Uterus (tissue), 3 donors: ENCODE measurements at regions not wholly inside any gene's neighbourhood (a gene's known extent, or its start where the extent isn't known, plus 50 kb on each side); places are given as distances from the start of the nearest gene placed in this dataset.

Experiments
- DNase-seq, 2 donors: peaks; one replicate each; pipeline ENCODE4 v3.0.0-alpha.2; 2019 to 2020
- H3K27ac ChIP-seq, 2 donors: fragments of 200-600 bp; sonication (generic); 1 replicate in 1 of 2; 2 replicates in 1 of 2; pipeline ENCODE4 v1.5.1; 2016 to 2018
- H3K27me3 ChIP-seq, 2 donors: fragments of 200-600 bp; sonication (generic); one replicate each; pipeline ENCODE4 v1.5.1; 2018 to 2019; ENCODE audit warnings: control low read depth in 1 of 2
- H3K36me3 ChIP-seq, 2 donors: fragments of 200-600 bp; sonication (generic); one replicate each; pipeline ENCODE4 v1.5.1; 2019; ENCODE audit warnings: control low read depth in 1 of 2
- H3K4me1 ChIP-seq, 2 donors: fragments of 200-600 bp; sonication (generic); one replicate each; pipeline ENCODE4 v1.5.1; 2018 to 2019; ENCODE audit warnings: control low read depth in 1 of 2
- H3K4me3 ChIP-seq, 2 donors: fragments of 200-600 bp; sonication (generic); 1 replicate in 1 of 2; 2 replicates in 1 of 2; pipeline ENCODE4 v1.5.1; 2018 to 2019; ENCODE audit warnings: mild to moderate bottlenecking in 1 of 2
- H3K9me3 ChIP-seq, 2 donors: fragments of 200-600 bp; sonication (generic); one replicate each; pipeline ENCODE4 v1.5.1; 2019; ENCODE audit warnings: control low read depth in 1 of 2
- POLR2A ChIP-seq, 2 donors: fragments of 450-650 bp; IDR thresholded peaks; one replicate each; pipeline ENCODE4 v1.6.1; 2016; ENCODE audit warnings: antibody characterized with exemption in 2 of 2, mild to moderate bottlenecking in 1 of 2, moderate library complexity in 1 of 2
- intact Hi-C: fragments of 100-400 bp; cut with DNase I; formaldehyde crosslinking; loops from one replicate; pipeline ENCODE4 v1.15.1; 2023; ENCODE audit warnings: low total_unique reads
- TF ChIP-seq, protein P1 (sequence below), 4 experiments: fragments of 200-600 bp in 2 of 4; fragments of 450-650 bp in 2 of 4; sonication (generic) in 2 of 4; IDR thresholded peaks; one replicate each; pipeline ENCODE4 v1.5.1; 2016 to 2019; ENCODE audit warnings: antibody characterized with exemption in 4 of 4, mild to moderate bottlenecking in 2 of 4, moderate library complexity in 1 of 4
- donor health status: DM: yes; HTN: yes; CAD: no.

DNA sequence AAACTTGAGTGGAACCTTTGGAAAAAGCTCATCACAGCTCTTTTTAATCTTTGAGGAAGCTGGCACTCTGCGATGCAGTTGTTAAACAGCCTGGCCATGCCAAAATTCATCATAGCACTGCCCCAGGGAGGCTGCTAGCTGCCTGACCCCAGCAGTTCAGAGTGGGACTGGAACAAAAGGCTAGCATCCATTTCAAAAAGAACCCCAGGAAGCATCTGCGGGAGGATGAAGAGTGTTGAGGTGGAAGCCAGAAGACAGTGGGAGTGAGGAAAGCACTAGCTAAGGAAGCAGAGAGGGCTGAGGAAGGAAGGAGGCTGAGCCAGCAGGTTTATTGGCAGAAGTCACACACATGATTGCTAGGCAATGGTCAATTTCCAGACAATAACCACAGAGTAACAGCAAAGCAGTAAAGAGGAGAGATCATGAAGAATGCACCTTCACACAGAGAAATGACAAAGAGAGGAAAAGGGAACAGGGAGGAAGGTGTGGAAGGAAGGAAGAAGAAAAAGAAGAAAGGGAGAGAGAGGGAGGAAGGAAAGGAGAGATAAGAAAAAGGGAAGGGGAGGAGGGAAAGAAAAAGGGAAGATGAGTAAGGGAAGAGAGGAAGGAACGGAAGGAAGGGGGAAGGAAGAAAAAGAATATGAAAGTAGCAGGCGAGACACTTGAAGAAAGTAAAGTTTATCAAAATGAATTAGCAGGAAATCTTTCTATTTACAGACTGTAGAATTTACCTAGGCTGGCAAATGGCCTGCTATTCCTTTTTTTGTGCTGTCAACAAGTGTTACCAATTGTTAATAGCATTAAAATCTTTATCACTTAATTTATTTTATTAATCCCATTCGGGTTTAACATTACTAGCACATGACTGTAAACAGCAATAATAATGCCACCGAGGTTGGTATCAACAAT lies 270.0 kb upstream of the PSMD7 start:
- no peak overlapping the region for H3K27ac ChIP-seq
- H3K9me3 ChIP-seq = no peaks in the 10 kb centered on the region
- no peak for TF ChIP-seq POLR2A (IDR thresholded peaks at IDR 0.05)
- TF ChIP-seq, protein P1, sequence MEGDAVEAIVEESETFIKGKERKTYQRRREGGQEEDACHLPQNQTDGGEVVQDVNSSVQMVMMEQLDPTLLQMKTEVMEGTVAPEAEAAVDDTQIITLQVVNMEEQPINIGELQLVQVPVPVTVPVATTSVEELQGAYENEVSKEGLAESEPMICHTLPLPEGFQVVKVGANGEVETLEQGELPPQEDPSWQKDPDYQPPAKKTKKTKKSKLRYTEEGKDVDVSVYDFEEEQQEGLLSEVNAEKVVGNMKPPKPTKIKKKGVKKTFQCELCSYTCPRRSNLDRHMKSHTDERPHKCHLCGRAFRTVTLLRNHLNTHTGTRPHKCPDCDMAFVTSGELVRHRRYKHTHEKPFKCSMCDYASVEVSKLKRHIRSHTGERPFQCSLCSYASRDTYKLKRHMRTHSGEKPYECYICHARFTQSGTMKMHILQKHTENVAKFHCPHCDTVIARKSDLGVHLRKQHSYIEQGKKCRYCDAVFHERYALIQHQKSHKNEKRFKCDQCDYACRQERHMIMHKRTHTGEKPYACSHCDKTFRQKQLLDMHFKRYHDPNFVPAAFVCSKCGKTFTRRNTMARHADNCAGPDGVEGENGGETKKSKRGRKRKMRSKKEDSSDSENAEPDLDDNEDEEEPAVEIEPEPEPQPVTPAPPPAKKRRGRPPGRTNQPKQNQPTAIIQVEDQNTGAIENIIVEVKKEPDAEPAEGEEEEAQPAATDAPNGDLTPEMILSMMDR (IDR thresholded peaks at IDR 0.05) = no peak
- H3K4me3 ChIP-seq = no peak overlapping the region
- no peaks in the 10 kb centered on the region for H3K36me3 ChIP-seq
- H3K4me1 ChIP-seq = no peaks in the 10 kb centered on the region
- no peaks in the 10 kb centered on the region for H3K27me3 ChIP-seq
- DNase-seq = no peak
- intact Hi-C loops = no loop called here

DNA sequence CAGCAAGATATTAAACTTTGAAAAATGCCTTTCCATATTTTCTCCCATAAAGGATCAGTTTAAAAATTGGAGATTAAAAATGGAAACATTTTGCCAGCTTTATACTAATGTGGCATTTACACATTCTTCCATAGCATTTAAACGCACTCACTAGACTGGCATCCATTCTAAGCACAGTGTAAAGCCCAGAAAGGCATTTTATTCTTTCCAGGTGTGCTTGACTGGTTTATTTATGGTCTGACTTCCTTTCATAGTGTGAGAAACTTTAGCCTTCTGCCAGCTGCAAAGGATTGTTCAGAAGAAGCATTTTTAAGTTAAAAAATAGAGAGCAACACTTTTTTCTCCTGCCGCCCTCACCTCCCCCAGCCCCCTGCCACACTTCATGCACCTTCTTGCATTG lies 271.7 kb upstream of the PSMD7 start:
- Histone ChIP-seq H3K27me3 (peaks cover 0 to 7% of the 10 kb centered on the region in 2 donors), H3K27ac (no peak overlapping the region), H3K4me1 (no peaks in the 10 kb centered on the region), H3K36me3 (no peaks in the 10 kb centered on the region), H3K4me3 (no peak overlapping the region), H3K9me3 (no peaks in the 10 kb centered on the region)
- DNase-seq = no peak
- no peak for TF ChIP-seq POLR2A (IDR thresholded peaks at IDR 0.05)
- TF ChIP-seq, protein P1 (IDR thresholded peaks at IDR 0.05) = no peak
- intact Hi-C loops = no loop called here

DNA sequence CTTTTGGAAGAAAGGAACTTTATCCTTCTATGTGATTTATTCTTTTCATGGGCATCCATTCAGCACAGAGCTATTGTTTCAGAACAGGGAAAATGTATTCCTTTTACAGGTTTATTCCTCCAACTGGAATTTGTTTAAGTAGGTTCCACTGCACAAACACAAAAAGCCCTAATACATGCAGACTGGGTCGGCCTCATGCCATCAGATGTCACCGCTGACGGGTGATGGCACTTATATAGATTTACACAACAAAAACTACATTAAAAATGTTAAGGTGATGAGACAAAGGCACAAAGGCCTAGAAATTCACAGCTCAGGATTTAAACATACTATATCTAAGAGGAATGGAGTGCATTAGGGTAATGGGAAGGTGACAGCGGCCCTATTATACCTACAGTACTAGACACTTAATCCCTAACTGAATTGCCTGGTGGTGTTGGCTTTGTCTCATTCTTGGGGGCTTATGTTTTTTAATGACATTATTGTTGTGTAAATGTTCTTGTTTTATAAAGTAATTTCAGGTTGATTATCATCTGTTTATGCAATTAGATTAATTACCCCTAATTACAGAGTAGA lies 276.4 kb upstream of the PSMD7 start:
- no peak for DNase-seq
- no peak for TF ChIP-seq POLR2A (IDR thresholded peaks at IDR 0.05)
- TF ChIP-seq, protein P1 (IDR thresholded peaks at IDR 0.05) = no peak
- peaks cover 0 to 7% of the 10 kb centered on the region in 2 donors for H3K27me3 ChIP-seq
- no peak overlapping the region for H3K4me3 ChIP-seq
- H3K9me3 ChIP-seq = no peaks in the 10 kb centered on the region
- no peaks in the 10 kb centered on the region for H3K4me1 ChIP-seq
- H3K36me3 ChIP-seq = no peaks in the 10 kb centered on the region
- intact Hi-C loops = no loop called here
- H3K27ac ChIP-seq = no peak overlapping the region

DNA sequence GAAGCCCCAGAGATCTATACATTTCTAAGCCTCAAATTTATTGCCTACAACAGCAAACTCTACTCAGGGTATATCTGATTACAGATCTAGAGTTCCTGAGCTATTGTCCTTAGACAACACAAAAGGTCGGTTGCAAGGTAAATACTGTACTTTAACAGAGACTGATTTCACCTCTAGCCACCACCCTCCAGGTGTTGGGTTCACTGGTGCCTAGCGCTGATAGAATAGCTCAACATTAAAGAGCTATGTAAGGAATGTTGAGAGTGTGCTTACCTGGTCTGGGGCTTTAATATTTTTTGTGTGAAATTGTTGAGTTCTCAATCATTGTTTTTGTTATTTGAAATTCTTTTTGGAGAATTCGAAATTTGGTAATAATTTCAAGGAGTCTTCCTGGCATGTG lies 277.0 kb upstream of the PSMD7 start:
- H3K4me3 ChIP-seq = no peak overlapping the region
- no peak for TF ChIP-seq POLR2A (IDR thresholded peaks at IDR 0.05)
- TF ChIP-seq, protein P1 (IDR thresholded peaks at IDR 0.05) = no peak
- H3K4me1 ChIP-seq = no peaks in the 10 kb centered on the region
- intact Hi-C loops = no loop called here
- no peak overlapping the region for H3K27ac ChIP-seq
- no peaks in the 10 kb centered on the region for H3K36me3 ChIP-seq
- H3K9me3 ChIP-seq = no peaks in the 10 kb centered on the region
- DNase-seq = no peak
- peaks cover 0 to 7% of the 10 kb centered on the region in 2 donors for H3K27me3 ChIP-seq

DNA sequence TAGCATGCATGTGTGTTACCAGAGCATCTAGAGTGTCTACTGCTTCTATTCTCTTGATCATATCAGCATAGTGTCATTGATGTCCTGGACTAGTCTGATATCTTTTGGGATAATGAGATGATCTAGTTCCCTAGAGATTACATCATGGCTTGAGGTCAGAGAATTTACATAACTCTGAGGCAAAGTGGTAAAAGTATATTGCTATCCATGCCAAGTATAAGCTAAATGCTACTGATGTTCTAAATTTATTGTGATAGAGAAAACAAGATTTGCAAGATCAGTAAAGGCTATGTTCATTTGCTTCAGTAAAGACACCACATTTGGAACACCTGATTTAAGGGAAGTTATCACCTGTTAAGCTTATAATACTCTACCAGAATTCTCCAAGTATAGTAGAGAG lies 280.7 kb upstream of the PSMD7 start:
- TF ChIP-seq, protein P1 (IDR thresholded peaks at IDR 0.05) = no peak
- TF ChIP-seq POLR2A (IDR thresholded peaks at IDR 0.05) = no peak
- intact Hi-C loops = no loop called here
- no peak for DNase-seq
- no peak overlapping the region for H3K4me3 ChIP-seq
- H3K36me3 ChIP-seq = no peaks in the 10 kb centered on the region
- H3K27ac ChIP-seq = no peak overlapping the region
- H3K4me1 ChIP-seq = no peaks in the 10 kb centered on the region
- no peaks in the 10 kb centered on the region for H3K9me3 ChIP-seq
- H3K27me3 ChIP-seq = peaks cover 0 to 7% of the 10 kb centered on the region in 2 donors
